ENCODE measurements at regions not wholly inside any gene's neighbourhood (a gene's known extent, or its start where the extent isn't known, plus 50 kb on each side); places are given as distances from the start of the nearest gene placed in this dataset.

GRCh38 chr1:102099916-102100315 is 103.2 kb upstream of the OLFM3 start:
- no peak for DNase-seq
- Histone ChIP-seq H3K4me1 (no peaks in the 10 kb centered on the region), H3K36me3 (no peaks in the 10 kb centered on the region), H3K9me3 (no peaks in the 10 kb centered on the region), H3K4me3 (no peak overlapping the region), H3K27me3 (peaks cover 0 to 3% (median 0%) of the 10 kb centered on the region in 3 donors), H3K27ac (no peak overlapping the region)
- intact Hi-C loops (cut with DNase I), result no loop called here
- no peak for TF ChIP-seq POLR2AphosphoS5 (IDR thresholded peaks at IDR 0.05)
- no peak for TF ChIP-seq CTCF (IDR thresholded peaks at IDR 0.05)
- TF ChIP-seq EP300 (IDR thresholded peaks at IDR 0.05), result no peak
- no peak for TF ChIP-seq POLR2A (IDR thresholded peaks at IDR 0.05)
- WGBS, 2 donors, result 90 to 96% methylated on average over 4 of the region's 4 CpGs

GRCh38 chr1:102098536-102098935 is 101.8 kb upstream of the OLFM3 start:
- Histone ChIP-seq H3K27ac (no peak overlapping the region), H3K36me3 (no peaks in the 10 kb centered on the region), H3K9me3 (no peaks in the 10 kb centered on the region), H3K4me3 (no peak overlapping the region), H3K27me3 (peaks cover 0 to 3% (median 0%) of the 10 kb centered on the region in 3 donors), H3K4me1 (no peaks in the 10 kb centered on the region)
- no peak for DNase-seq
- TF ChIP-seq POLR2A (IDR thresholded peaks at IDR 0.05) (no peak), EP300 (IDR thresholded peaks at IDR 0.05) (no peak), POLR2AphosphoS5 (IDR thresholded peaks at IDR 0.05) (no peak), CTCF (IDR thresholded peaks at IDR 0.05) (no peak)
- WGBS, 2 donors, result 90 to 91% methylated on average over 3 of the region's 3 CpGs
- intact Hi-C loops (cut with DNase I), result no loop called here

DNA sequence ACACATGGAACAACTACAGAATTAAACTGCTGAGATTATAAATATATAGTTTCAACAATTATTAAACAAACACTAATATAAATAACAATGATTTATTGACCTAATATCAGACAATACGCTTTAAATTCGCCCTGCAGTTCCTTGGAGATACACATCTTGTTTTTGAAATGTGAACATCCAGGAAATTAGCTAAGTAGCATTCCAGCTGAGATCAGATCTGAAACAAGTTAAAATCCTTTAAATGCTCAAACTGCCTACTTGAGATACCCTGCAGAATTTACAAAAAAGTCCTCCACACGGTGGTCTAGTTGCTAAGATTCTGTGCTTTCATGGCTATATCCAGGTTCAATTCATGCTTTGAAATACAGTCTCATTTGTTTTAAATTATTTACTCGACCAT is 101.4 kb upstream of the OLFM3 start:
- H3K4me1 ChIP-seq, result no peaks in the 10 kb centered on the region
- H3K4me3 ChIP-seq, result no peak overlapping the region
- WGBS, 2 donors, result 69 to 83% methylated on average over 4 of the region's 4 CpGs
- no peak for DNase-seq
- H3K27me3 ChIP-seq, result peaks cover 0 to 3% (median 0%) of the 10 kb centered on the region in 3 donors
- no peak for TF ChIP-seq POLR2A (IDR thresholded peaks at IDR 0.05)
- TF ChIP-seq CTCF (IDR thresholded peaks at IDR 0.05), result no peak
- no peak for TF ChIP-seq EP300 (IDR thresholded peaks at IDR 0.05)
- TF ChIP-seq POLR2AphosphoS5 (IDR thresholded peaks at IDR 0.05), result no peak
- no peaks in the 10 kb centered on the region for H3K9me3 ChIP-seq
- H3K36me3 ChIP-seq, result no peaks in the 10 kb centered on the region
- no peak overlapping the region for H3K27ac ChIP-seq
- intact Hi-C loops (cut with DNase I), result no loop called here

DNA sequence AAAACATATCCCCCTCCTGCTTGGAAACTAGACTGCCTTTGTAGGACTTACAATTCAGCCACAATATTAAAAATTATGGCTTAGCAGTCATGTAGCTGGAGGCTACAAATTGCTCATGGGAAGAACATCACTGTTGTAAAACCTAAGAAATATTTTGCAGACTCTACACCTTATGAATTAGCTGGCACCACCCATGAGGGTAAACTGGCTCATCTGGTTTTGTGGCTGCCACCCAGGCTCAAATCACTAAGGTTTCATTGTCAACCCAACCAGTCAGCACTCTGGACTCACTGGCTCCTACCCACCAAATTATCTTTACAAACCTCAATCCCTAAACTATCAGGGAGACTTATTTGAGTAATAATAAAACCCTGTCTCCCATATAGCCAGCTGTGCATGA is 100.7 kb upstream of the OLFM3 start:
- no peak overlapping the region for H3K27ac ChIP-seq
- H3K4me1 ChIP-seq, result no peaks in the 10 kb centered on the region
- H3K36me3 ChIP-seq, result no peaks in the 10 kb centered on the region
- intact Hi-C loops (cut with DNase I), result no loop called here
- peaks cover 0 to 3% (median 0%) of the 10 kb centered on the region in 3 donors for H3K27me3 ChIP-seq
- TF ChIP-seq CTCF (IDR thresholded peaks at IDR 0.05) (no peak), EP300 (IDR thresholded peaks at IDR 0.05) (no peak), POLR2AphosphoS5 (IDR thresholded peaks at IDR 0.05) (no peak), POLR2A (IDR thresholded peaks at IDR 0.05) (no peak)
- DNase-seq, result no peak
- no peaks in the 10 kb centered on the region for H3K9me3 ChIP-seq
- no peak overlapping the region for H3K4me3 ChIP-seq

DNA sequence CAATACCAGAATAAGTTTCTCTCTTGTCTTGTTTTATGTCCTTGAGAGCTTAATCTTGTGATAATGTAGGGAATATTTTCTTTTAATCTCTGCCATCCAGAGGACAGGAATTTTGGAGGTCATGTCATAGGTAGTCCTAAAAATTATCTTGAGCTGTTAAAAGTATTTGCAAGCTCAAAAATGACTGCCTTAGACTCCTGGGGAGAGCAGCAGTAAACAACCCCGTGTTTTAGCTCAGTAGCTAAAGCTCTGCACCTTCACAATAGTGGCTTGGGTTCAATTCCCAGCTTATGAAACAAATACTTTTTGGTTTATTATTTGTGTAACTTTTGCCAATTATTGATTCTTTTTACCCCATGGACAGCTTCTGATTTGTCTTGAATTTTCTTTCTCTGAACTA is 99.4 kb upstream of the OLFM3 start:
- no peak overlapping the region for H3K27ac ChIP-seq
- 53 to 80% methylated on average over 1 of the region's 1 CpG for WGBS, 2 donors
- no peak for DNase-seq
- no peak overlapping the region for H3K4me3 ChIP-seq
- no peaks in the 10 kb centered on the region for H3K36me3 ChIP-seq
- TF ChIP-seq POLR2AphosphoS5 (IDR thresholded peaks at IDR 0.05) (no peak), EP300 (IDR thresholded peaks at IDR 0.05) (no peak), CTCF (IDR thresholded peaks at IDR 0.05) (no peak), POLR2A (IDR thresholded peaks at IDR 0.05) (no peak)
- H3K9me3 ChIP-seq, result no peaks in the 10 kb centered on the region
- intact Hi-C loops (cut with DNase I), result no loop called here
- no peaks in the 10 kb centered on the region for H3K4me1 ChIP-seq
- H3K27me3 ChIP-seq, result peaks cover 0 to 3% (median 0%) of the 10 kb centered on the region in 3 donors
